SK-N-SH treated with all-trans-retinoic acid at 6 μM for 48 hours (cell line): ENCODE measurements at regions not wholly inside any gene's neighbourhood (a gene's known extent, or its start where the extent isn't known, plus 50 kb on each side); places are given as distances from the start of the nearest gene placed in this dataset.

Experiments used
- ATAC-seq: fragments of 200-7000 bp; cut with Tn5 transposase; 3 replicates; pipeline ENCODE4 v1.9.1; 2020; ENCODE audit warnings: mild to moderate bottlenecking, moderate library complexity
- ARNTL ChIP-seq: fragments of 450-650 bp; formaldehyde crosslinking; IDR thresholded peaks from 2 replicates; pipeline ENCODE4 v1.5.0; 2020; ENCODE audit warnings: low read depth, mild to moderate bottlenecking, moderate library complexity, borderline replicate concordance
- BACH2 ChIP-seq: fragments of 250-450 bp; sonication (Bioruptor Pico); IDR thresholded peaks from 2 replicates; pipeline ENCODE4 v1.9.0; 2021; ENCODE audit warnings: mild to moderate bottlenecking, borderline replicate concordance
- CREB5 ChIP-seq: fragments of 250-450 bp; sonication (Bioruptor Pico); IDR thresholded peaks from 2 replicates; pipeline ENCODE4 v1.5.1; 2020; ENCODE audit warnings: low read depth, mild to moderate bottlenecking, moderate library complexity
- CSDC2 ChIP-seq: fragments of 250-450 bp; sonication (Bioruptor Pico); IDR thresholded peaks from 2 replicates; pipeline ENCODE4 v1.5.0; 2020; ENCODE audit warnings: mild to moderate bottlenecking, moderate library complexity
- CSRNP3 ChIP-seq: fragments of 250-450 bp; sonication (Bioruptor Pico); IDR thresholded peaks from 2 replicates; pipeline ENCODE4 v1.5.1; 2021; ENCODE audit warnings: mild to moderate bottlenecking, moderate library complexity
- ESRRG ChIP-seq: fragments of 250-450 bp; sonication (Bioruptor Pico); IDR thresholded peaks from 2 replicates; pipeline ENCODE4 v1.6.1; 2021; ENCODE audit warnings: mild to moderate bottlenecking
- GLIS3 ChIP-seq: fragments of 250-450 bp; sonication (Bioruptor Pico); IDR thresholded peaks from 2 replicates; pipeline ENCODE4 v1.5.0; 2020; ENCODE audit warnings: mild to moderate bottlenecking, moderate library complexity
- ISL1 ChIP-seq: fragments of 250-450 bp; sonication (Bioruptor Pico); IDR thresholded peaks from 2 replicates; pipeline ENCODE4 v2.1.2; 2022; ENCODE audit warnings: mild to moderate bottlenecking, moderate library complexity
- OSR1 ChIP-seq: fragments of 250-450 bp; sonication (Bioruptor Pico); IDR thresholded peaks from 2 replicates; pipeline ENCODE4 v1.8.0; 2022; ENCODE audit warnings: moderate library complexity, mild to moderate bottlenecking, inconsistent platforms
- PATZ1 ChIP-seq: fragments of 250-450 bp; sonication (Bioruptor Pico); IDR thresholded peaks from 2 replicates; pipeline ENCODE4 v1.8.0; 2020; ENCODE audit warnings: mild to moderate bottlenecking, moderate library complexity, borderline replicate concordance
- POU6F1 ChIP-seq: fragments of 250-450 bp; sonication (Bioruptor Pico); IDR thresholded peaks from 2 replicates; pipeline ENCODE4 v1.8.0; 2021; ENCODE audit warnings: low read depth, mild to moderate bottlenecking, moderate library complexity, borderline replicate concordance
- RARB ChIP-seq: fragments of 250-450 bp; sonication (Bioruptor Pico); IDR thresholded peaks from 2 replicates; pipeline ENCODE4 v1.8.0; 2021; ENCODE audit warnings: mild to moderate bottlenecking, moderate library complexity
- TCF4 ChIP-seq: fragments of 250-450 bp; sonication (Bioruptor Pico); IDR thresholded peaks from 2 replicates; pipeline ENCODE4 v1.8.0; 2021; ENCODE audit warnings: mild to moderate bottlenecking, moderate library complexity, borderline replicate concordance
- TOX ChIP-seq: fragments of 250-450 bp; sonication (Bioruptor Pico); IDR thresholded peaks from 2 replicates; pipeline ENCODE4 v1.8.0; 2021; ENCODE audit warnings: mild to moderate bottlenecking, moderate library complexity, borderline replicate concordance
- TSHZ2 ChIP-seq: fragments of 250-450 bp; sonication (Bioruptor Pico); IDR thresholded peaks from 2 replicates; pipeline ENCODE4 v1.5.0; 2020; ENCODE audit warnings: mild to moderate bottlenecking, moderate library complexity
- ZC3H10 ChIP-seq: fragments of 250-450 bp; sonication (Bioruptor Pico); IDR thresholded peaks from 2 replicates; pipeline ENCODE4 v1.5.1; 2021; ENCODE audit warnings: mild to moderate bottlenecking, moderate library complexity
- ZFP3 ChIP-seq: fragments of 250-450 bp; sonication (Bioruptor Pico); IDR thresholded peaks from 2 replicates; pipeline ENCODE4 v1.5.0; 2020; ENCODE audit warnings: mild to moderate bottlenecking, moderate library complexity
- ZNF565 ChIP-seq: fragments of 450-650 bp; formaldehyde crosslinking; conservative IDR thresholded peaks from 2 replicates; pipeline ENCODE4 v1.5.0; 2020; ENCODE audit warnings: low read depth, mild to moderate bottlenecking, moderate library complexity
- ZNF70 ChIP-seq: fragments of 450-650 bp; formaldehyde crosslinking; IDR thresholded peaks from 2 replicates; pipeline ENCODE4 v1.5.0; 2020; ENCODE audit warnings: mild to moderate bottlenecking, moderate library complexity
- ZNF8 ChIP-seq: fragments of 450-650 bp; formaldehyde crosslinking; IDR thresholded peaks from 2 replicates; pipeline ENCODE4 v1.5.0; 2020; ENCODE audit warnings: mild to moderate bottlenecking, moderate library complexity

- TF ChIP-seq BACH2 (CRISPR knock-in tag) (no peak), TSHZ2 (CRISPR knock-in tag) (no peak), CREB5 (no peak), CSDC2 (CRISPR knock-in tag) (no peak), OSR1 (CRISPR knock-in tag) (no peak), PATZ1 (CRISPR knock-in tag) (no peak), GLIS3 (no peak), ARNTL (CRISPR knock-in tag) (no peak), ZNF70 (CRISPR knock-in tag) (no peak), ISL1 (CRISPR knock-in tag) (no peak), ZC3H10 (CRISPR knock-in tag) (no peak), RARB (CRISPR knock-in tag) (no peak), ZFP3 (CRISPR knock-in tag) (no peak), TOX (CRISPR knock-in tag) (no peak), ZNF565 (CRISPR knock-in tag) (no peak), CSRNP3 (no peak), ESRRG (CRISPR knock-in tag) (no peak), TCF4 (CRISPR knock-in tag) (no peak), POU6F1 (CRISPR knock-in tag) (no peak)
- no peak for ATAC-seq
Measured at GRCh38 chr3:137469263-137469662, 294.9 kb upstream of the SOX14 start.

- no peak for ATAC-seq
- TF ChIP-seq OSR1 (CRISPR knock-in tag) (no peak), GLIS3 (no peak), CSRNP3 (no peak), CREB5 (no peak), RARB (CRISPR knock-in tag) (no peak), ZNF8 (CRISPR knock-in tag) (no peak)
Measured at GRCh38 chr3:137471130-137471529, 293.0 kb upstream of the SOX14 start.
